OCI-LY7 (cell line): ENCODE measurements at regions not wholly inside any gene's neighbourhood (a gene's known extent, or its start where the extent isn't known, plus 50 kb on each side); places are given as distances from the start of the nearest gene placed in this dataset.

ENCODE experiments used
- BruUV-seq: library from RNA; stranded (reverse); fragments of 400-500 nt; replicated peaks from 2 replicates; lab custom pipeline; 2021; lab: Mats Ljungman, UMichigan
- CTCF ChIA-PET: fragments of 300-600 bp; sonication (Branson Sonifier 250); formaldehyde crosslinking; loops from one replicate; lab custom pipeline; 2022; ENCODE audit warnings: antibody characterized with exemption; ENCODE audit not compliant: unreplicated experiment; lab: Charles Lee
- POLR2A ChIA-PET: fragments of 300-600 bp; sonication (Branson Sonifier 250); formaldehyde crosslinking; loops from one replicate; lab custom pipeline; 2022; ENCODE audit warnings: antibody characterized with exemption; lab: Charles Lee
- DNase-seq: peaks from one replicate; pipeline ENCODE4 v3.0.0-alpha.2; 2015; ENCODE audit warnings: low spot score
- H2AFZ ChIP-seq: fragments of 200-600 bp; sonication (generic), shearing (Covaris generic); 2 replicates; pipeline ENCODE4 v1.6.1; 2014; ENCODE audit warnings: mild to moderate bottlenecking, antibody characterized with exemption, low read length, moderate library complexity
- H3K27ac ChIP-seq: fragments of 200-600 bp; sonication (generic); 2 replicates; pipeline ENCODE4 v1.5.1; 2014; ENCODE audit warnings: mixed run types, low read depth, mild to moderate bottlenecking, moderate library complexity, low read length, inconsistent platforms; ENCODE audit not compliant: poor library complexity, severe bottlenecking
- H3K36me3 ChIP-seq: fragments of 200-600 bp; sonication (generic); 2 replicates; pipeline ENCODE4 v1.6.1; 2014; ENCODE audit warnings: mild to moderate bottlenecking, antibody characterized with exemption, low read length, moderate library complexity, mixed read lengths; ENCODE audit not compliant: insufficient read depth
- H3K4me1 ChIP-seq: fragments of 200-600 bp; sonication (generic); 2 replicates; pipeline ENCODE4 v1.5.1; 2014; ENCODE audit warnings: mild to moderate bottlenecking, low read length; ENCODE audit not compliant: insufficient read depth, poor library complexity, severe bottlenecking
- H3K4me2 ChIP-seq: fragments of 200-600 bp; sonication (generic); 2 replicates; pipeline ENCODE4 v1.6.1; 2014; ENCODE audit warnings: mild to moderate bottlenecking, low read length
- H3K4me3 ChIP-seq: fragments of 200-600 bp; sonication (generic); 2 replicates; pipeline ENCODE4 v1.5.1; 2014; ENCODE audit warnings: mild to moderate bottlenecking, low read depth, low read length; ENCODE audit not compliant: poor library complexity, severe bottlenecking
- H3K79me2 ChIP-seq: fragments of 200-600 bp; sonication (generic); 2 replicates; pipeline ENCODE4 v1.6.1; 2016; ENCODE audit warnings: low read depth, mild to moderate bottlenecking, low read length, moderate library complexity, mixed read lengths; ENCODE audit not compliant: insufficient read depth
- H3K9me2 ChIP-seq: fragments of 200-600 bp; sonication (generic); 2 replicates; pipeline ENCODE4 v1.6.1; 2016; ENCODE audit warnings: mild to moderate bottlenecking, low read length, mixed read lengths; ENCODE audit not compliant: insufficient read depth
- H3K9me3 ChIP-seq: fragments of 200-600 bp; sonication (generic); 2 replicates; pipeline ENCODE4 v1.6.1; 2014; ENCODE audit warnings: mild to moderate bottlenecking, mixed run types, low read length, mixed read lengths
- H4K20me1 ChIP-seq: fragments of 200-600 bp; sonication (generic); 2 replicates; pipeline ENCODE4 v1.6.1; 2014; ENCODE audit warnings: mild to moderate bottlenecking, antibody characterized with exemption, low read length, moderate library complexity, mixed read lengths; ENCODE audit not compliant: insufficient read depth
- EZH2phosphoT487 ChIP-seq: fragments of 200-600 bp; sonication (generic); IDR thresholded peaks from 2 replicates; pipeline ENCODE4 v1.6.1; 2018; ENCODE audit warnings: low read depth, borderline replicate concordance, mild to moderate bottlenecking, mixed run types, antibody characterized with exemption, low read length, moderate library complexity, mixed read lengths
- intact Hi-C: fragments of 100-400 bp; cut with micrococcal nuclease; formaldehyde crosslinking; loops from one replicate; pipeline ENCODE4 v1.10.0; 2022; ENCODE audit not compliant: unreplicated experiment
- TF ChIP-seq, protein P1 (sequence below): fragments of 200-600 bp; sonication (generic); conservative IDR thresholded peaks from 2 replicates; pipeline ENCODE4 v1.5.1; 2014; ENCODE audit warnings: mild to moderate bottlenecking, antibody characterized with exemption, low read length, moderate library complexity, mixed read lengths

DNA sequence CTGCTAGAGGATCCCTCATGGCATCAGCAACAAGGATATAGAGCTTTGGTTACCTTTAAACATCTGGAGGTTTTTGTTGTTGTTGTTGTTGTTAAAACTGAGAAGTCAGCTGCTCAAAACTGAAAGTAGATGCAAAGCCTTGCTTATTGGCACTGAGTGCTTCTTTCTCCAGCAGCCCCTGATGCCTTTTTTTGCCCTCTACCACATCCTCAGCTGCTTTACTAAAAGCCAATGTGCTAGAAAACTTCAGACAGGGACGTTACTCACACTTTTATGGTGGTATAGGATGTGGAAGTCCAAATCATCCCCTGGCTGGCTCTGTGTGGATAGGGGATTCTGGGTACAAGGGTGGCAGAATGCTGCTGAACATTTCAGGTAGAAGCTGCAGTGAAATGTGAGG, 78.3 kb upstream of the CHST9 start:
- TF ChIP-seq, protein P1, sequence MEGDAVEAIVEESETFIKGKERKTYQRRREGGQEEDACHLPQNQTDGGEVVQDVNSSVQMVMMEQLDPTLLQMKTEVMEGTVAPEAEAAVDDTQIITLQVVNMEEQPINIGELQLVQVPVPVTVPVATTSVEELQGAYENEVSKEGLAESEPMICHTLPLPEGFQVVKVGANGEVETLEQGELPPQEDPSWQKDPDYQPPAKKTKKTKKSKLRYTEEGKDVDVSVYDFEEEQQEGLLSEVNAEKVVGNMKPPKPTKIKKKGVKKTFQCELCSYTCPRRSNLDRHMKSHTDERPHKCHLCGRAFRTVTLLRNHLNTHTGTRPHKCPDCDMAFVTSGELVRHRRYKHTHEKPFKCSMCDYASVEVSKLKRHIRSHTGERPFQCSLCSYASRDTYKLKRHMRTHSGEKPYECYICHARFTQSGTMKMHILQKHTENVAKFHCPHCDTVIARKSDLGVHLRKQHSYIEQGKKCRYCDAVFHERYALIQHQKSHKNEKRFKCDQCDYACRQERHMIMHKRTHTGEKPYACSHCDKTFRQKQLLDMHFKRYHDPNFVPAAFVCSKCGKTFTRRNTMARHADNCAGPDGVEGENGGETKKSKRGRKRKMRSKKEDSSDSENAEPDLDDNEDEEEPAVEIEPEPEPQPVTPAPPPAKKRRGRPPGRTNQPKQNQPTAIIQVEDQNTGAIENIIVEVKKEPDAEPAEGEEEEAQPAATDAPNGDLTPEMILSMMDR = no peak
- Histone ChIP-seq H3K27ac (no peak overlapping the region), H3K9me3 (no peaks in the 10 kb centered on the region), H3K79me2 (no peaks in the 10 kb centered on the region), H2AFZ (no peak overlapping the region), H3K36me3 (no peaks in the 10 kb centered on the region), H3K9me2 (no peaks in the 10 kb centered on the region), H3K4me1 (no peaks in the 10 kb centered on the region), H3K4me2 (no peak overlapping the region), H4K20me1 (no peaks in the 10 kb centered on the region), H3K4me3 (no peak overlapping the region)
- BruUV-seq = no TSS peak
- CTCF ChIA-PET = no interaction called here
- POLR2A ChIA-PET = no interaction called here
- DNase-seq = no peak
- intact Hi-C loops = loop anchor here (5.0 kb wide), 1 partner anchor 49 kb away; no protein-coding TSS in a partner anchor

DNA sequence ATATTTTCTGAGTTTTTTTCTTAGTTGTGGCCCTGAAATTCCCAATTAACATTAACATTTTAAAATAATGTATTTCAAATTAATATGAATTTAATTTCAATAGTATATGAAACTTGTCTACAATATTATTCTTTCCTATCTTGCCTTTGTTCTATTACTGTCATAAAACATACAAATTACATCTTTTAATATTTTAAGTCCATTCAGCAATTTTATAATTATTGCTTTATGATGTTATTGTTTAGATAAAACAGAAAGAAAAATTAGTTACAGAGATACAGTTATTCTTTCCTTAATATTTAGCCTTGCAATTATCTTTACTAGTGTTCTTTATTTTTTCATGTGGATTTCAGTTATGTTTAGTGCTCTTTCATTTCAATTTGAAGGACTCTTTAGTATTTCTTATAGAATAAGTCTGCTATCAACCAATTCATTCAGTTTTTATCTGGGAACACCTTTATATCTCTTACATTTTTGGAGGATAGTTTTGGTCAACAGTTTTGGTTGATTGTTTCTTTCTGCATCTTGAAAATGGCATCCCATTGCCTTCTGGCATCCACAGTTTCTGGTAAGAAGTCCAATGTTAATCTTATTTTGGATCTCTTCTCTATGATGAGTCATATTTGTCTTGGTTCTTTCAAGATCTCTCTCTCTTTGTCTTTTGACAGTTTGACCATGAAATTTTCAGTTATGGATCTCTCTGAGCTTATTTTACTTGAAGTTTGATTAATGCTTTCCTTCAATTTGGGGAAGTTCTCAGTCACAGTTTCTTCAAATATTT, 76.9 kb upstream of the CHST9 start:
- Histone ChIP-seq H3K27ac (no peak overlapping the region), H4K20me1 (no peaks in the 10 kb centered on the region), H2AFZ (no peak overlapping the region), H3K9me2 (no peaks in the 10 kb centered on the region), H3K4me1 (no peaks in the 10 kb centered on the region), H3K4me2 (no peak overlapping the region), H3K79me2 (no peaks in the 10 kb centered on the region), H3K4me3 (no peak overlapping the region), H3K36me3 (no peaks in the 10 kb centered on the region), H3K9me3 (no peaks in the 10 kb centered on the region)
- ChIA-PET POLR2A (interaction anchor here (0.6 kb wide), 1 partner anchor 9 kb away, joined by 3 read pairs; no protein-coding TSS in a partner anchor), CTCF (no interaction called here)
- BruUV-seq = no TSS peak
- intact Hi-C loops = loop anchor here (5.0 kb wide), 1 partner anchor 50 kb away; no protein-coding TSS in a partner anchor
- TF ChIP-seq, protein P1 = no peak
- no peak for TF ChIP-seq EZH2phosphoT487
- no peak for DNase-seq

- Histone ChIP-seq H3K9me3 (no peaks in the 10 kb centered on the region), H3K4me3 (no peak overlapping the region), H2AFZ (no peak overlapping the region), H3K9me2 (no peaks in the 10 kb centered on the region), H3K36me3 (no peaks in the 10 kb centered on the region), H3K4me2 (no peak overlapping the region), H3K4me1 (no peaks in the 10 kb centered on the region), H3K27ac (no peak overlapping the region), H4K20me1 (no peaks in the 10 kb centered on the region), H3K79me2 (no peaks in the 10 kb centered on the region)
- TF ChIP-seq, protein P1 = no peak
- no peak for TF ChIP-seq EZH2phosphoT487
- no peak for DNase-seq
- ChIA-PET POLR2A (interaction anchor here (0.6 to 1.3 kb wide), 4 partner anchors 10 to 532 kb away, joined by 3 read pairs; no protein-coding TSS in a partner anchor), CTCF (no interaction called here)
- no TSS peak for BruUV-seq
- intact Hi-C loops = no loop called here
These were observed 68.5 kb upstream of the CHST9 start for GRCh38 chr18:27253571-27253970.
